Right atrium auricular region (tissue), 2 donors: ENCODE measurements at regions not wholly inside any gene's neighbourhood (a gene's known extent, or its start where the extent isn't known, plus 50 kb on each side); places are given as distances from the start of the nearest gene placed in this dataset.

ENCODE experiments used
- DNase-seq: peaks from one replicate; pipeline ENCODE4 v3.0.0-alpha.2; 2019; ENCODE audit warnings: low spot score
- H3K27ac ChIP-seq, 2 donors: fragments of 200-600 bp; sonication (generic); 1 replicate in 1 of 2; 2 replicates in 1 of 2; pipeline ENCODE4 v1.5.1; 2016 to 2019
- H3K27me3 ChIP-seq, 2 donors: fragments of 200-600 bp; sonication (generic); one replicate each; pipeline versions ENCODE4 v1.5.1 to v1.6.0; 2017 to 2019
- H3K36me3 ChIP-seq: fragments of 200-600 bp; sonication (generic); one replicate; pipeline ENCODE4 v1.5.1; 2016
- H3K4me1 ChIP-seq, 2 donors: fragments of 200-600 bp; sonication (generic); one replicate each; pipeline versions ENCODE4 v1.5.1 to v1.6.0; 2017 to 2019
- H3K4me3 ChIP-seq, 2 donors: fragments of 200-600 bp; sonication (generic); 1 replicate in 1 of 2; 2 replicates in 1 of 2; pipeline ENCODE4 v1.5.1; 2017 to 2019; ENCODE audit warnings: mild to moderate bottlenecking in 1 of 2, moderate library complexity in 1 of 2
- H3K9me3 ChIP-seq, 2 donors: fragments of 200-600 bp; sonication (generic); one replicate each; pipeline ENCODE4 v1.5.1; 2019
- TF ChIP-seq, protein P1 (sequence below), 2 donors: fragments of 200-600 bp; sonication (generic); IDR thresholded peaks; one replicate each; pipeline ENCODE4 v1.5.1; 2019; ENCODE audit warnings: antibody characterized with exemption in 2 of 2

DNA sequence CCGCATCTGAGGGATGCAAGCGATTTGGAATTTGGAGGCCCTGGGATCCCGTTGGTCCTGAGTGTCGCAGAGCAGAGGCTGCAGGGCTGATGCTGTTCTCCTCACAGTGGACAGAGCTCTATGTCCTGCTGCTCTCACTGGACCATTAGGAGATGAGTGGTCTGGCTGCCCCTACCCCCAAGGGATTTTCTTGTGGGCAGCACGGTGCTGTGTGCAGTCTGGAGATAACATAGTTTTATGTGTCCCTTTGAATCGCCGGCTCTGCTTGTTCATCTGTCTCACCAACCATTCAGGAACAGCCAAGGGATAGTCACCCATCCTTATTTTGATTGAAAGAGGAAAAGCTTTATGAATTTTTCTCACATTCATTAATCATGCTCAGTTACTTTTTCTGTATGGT, 49.9 kb downstream of the CHRM3 start:
- Histone ChIP-seq H3K27me3 (no peaks in the 10 kb centered on the region), H3K4me3 (no peak overlapping the region), H3K9me3 (peaks cover 0 to under 1% of the 10 kb centered on the region in 2 donors), H3K4me1 (no peaks in the 10 kb centered on the region), H3K27ac (no peak overlapping the region), H3K36me3 (no peaks in the 10 kb centered on the region)
- no peak for DNase-seq
- TF ChIP-seq, protein P1, sequence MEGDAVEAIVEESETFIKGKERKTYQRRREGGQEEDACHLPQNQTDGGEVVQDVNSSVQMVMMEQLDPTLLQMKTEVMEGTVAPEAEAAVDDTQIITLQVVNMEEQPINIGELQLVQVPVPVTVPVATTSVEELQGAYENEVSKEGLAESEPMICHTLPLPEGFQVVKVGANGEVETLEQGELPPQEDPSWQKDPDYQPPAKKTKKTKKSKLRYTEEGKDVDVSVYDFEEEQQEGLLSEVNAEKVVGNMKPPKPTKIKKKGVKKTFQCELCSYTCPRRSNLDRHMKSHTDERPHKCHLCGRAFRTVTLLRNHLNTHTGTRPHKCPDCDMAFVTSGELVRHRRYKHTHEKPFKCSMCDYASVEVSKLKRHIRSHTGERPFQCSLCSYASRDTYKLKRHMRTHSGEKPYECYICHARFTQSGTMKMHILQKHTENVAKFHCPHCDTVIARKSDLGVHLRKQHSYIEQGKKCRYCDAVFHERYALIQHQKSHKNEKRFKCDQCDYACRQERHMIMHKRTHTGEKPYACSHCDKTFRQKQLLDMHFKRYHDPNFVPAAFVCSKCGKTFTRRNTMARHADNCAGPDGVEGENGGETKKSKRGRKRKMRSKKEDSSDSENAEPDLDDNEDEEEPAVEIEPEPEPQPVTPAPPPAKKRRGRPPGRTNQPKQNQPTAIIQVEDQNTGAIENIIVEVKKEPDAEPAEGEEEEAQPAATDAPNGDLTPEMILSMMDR (IDR thresholded peaks at IDR 0.05): no peak

DNA sequence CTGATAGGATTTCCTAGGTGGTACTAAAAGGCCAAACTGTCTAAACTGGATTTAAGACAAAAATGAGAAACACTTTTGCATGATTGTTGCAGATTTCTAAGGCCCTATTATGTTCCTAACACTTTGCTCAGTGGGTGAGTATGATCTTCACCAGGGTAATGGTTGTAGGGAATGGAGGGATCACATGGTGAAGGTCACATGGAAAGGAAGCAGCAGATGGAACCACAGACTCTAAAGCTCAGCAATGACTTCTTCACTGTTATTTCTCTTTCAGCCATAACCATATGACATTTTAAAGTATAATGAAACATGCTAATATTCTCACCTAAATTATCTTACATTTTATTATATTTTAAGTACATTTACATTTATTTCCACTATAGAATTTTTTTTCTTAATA, 51.5 kb downstream of the CHRM3 start:
- Histone ChIP-seq H3K9me3 (peaks cover 0 to 6% of the 10 kb centered on the region in 2 donors), H3K27ac (no peak overlapping the region), H3K4me1 (no peaks in the 10 kb centered on the region), H3K27me3 (no peaks in the 10 kb centered on the region), H3K4me3 (no peak overlapping the region), H3K36me3 (no peaks in the 10 kb centered on the region)
- DNase-seq: no peak
- TF ChIP-seq, protein P1 (IDR thresholded peaks at IDR 0.05): no peak

DNA sequence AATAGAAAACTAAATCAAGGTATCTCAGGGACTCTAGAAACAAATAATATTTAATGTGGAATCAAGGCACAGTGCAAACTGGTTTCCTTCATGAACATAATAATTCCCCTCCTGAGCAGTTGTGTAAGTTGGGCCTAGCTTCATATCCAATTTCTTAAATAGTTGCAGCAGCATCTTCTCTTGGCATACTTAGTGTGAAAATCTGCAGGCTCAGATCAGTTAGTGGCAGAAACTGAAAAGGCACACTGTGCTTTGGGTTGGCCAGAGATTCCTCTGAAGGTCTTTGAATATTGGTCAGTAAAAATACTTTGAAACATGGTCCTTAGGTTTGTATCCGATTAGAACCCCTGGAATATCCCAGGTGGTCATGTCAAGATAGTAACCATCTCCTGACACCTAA, 52.5 kb downstream of the CHRM3 start:
- DNase-seq: no peak
- peaks cover 0 to 6% of the 10 kb centered on the region in 2 donors for H3K9me3 ChIP-seq
- H3K36me3 ChIP-seq: no peaks in the 10 kb centered on the region
- no peak overlapping the region for H3K27ac ChIP-seq
- H3K4me3 ChIP-seq: no peak overlapping the region
- TF ChIP-seq, protein P1 (IDR thresholded peaks at IDR 0.05): no peak
- no peaks in the 10 kb centered on the region for H3K27me3 ChIP-seq
- H3K4me1 ChIP-seq: no peaks in the 10 kb centered on the region

DNA sequence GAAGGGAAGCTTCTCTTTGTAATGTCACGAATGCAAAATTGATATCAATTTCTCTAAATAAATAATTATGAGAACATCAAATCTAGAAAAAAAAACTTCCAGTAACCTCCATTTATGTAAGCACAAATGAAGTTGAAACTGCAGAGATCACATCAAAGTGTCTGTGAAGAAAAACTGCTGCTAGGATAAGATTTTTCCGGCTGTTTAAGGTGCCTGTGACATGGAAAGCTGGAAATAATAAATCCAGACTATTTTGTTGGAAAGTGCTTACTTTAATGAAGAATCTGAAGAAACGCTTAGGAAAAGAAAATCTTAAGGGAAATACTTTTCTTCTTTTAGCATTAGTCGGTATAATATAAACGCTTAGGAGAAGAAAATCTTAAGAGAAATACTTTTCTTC, 57.0 kb downstream of the CHRM3 start:
- no peaks in the 10 kb centered on the region for H3K36me3 ChIP-seq
- no peaks in the 10 kb centered on the region for H3K4me1 ChIP-seq
- peaks cover 0 to 6% of the 10 kb centered on the region in 2 donors for H3K9me3 ChIP-seq
- no peak overlapping the region for H3K27ac ChIP-seq
- H3K4me3 ChIP-seq: no peak overlapping the region
- TF ChIP-seq, protein P1 (IDR thresholded peaks at IDR 0.05): no peak
- no peak for DNase-seq
- H3K27me3 ChIP-seq: no peaks in the 10 kb centered on the region

DNA sequence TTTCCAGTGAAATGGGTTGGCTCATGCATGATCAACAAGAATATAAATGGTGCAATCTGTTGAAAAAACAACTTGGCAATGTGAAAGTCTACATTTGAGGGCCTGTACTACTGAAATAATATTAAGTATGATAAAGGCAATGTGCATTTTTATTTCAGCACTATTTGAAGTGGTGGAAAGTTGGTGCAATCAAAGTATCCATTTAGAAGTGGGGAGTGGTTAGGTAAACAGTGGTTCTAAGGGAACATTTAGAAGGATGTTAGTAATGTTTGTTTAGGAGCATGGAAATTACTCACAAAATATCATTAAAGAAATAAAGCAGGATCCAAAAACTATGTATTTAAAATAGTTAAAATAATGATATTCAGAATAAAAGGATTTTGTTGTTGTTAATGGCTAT, 60.2 kb downstream of the CHRM3 start:
- Histone ChIP-seq H3K4me1 (no peaks in the 10 kb centered on the region), H3K27ac (no peak overlapping the region), H3K36me3 (no peaks in the 10 kb centered on the region), H3K27me3 (no peaks in the 10 kb centered on the region), H3K9me3 (peaks cover 0 to 3% of the 10 kb centered on the region in 2 donors), H3K4me3 (no peak overlapping the region)
- TF ChIP-seq, protein P1 (IDR thresholded peaks at IDR 0.05): no peak
- no peak for DNase-seq

DNA sequence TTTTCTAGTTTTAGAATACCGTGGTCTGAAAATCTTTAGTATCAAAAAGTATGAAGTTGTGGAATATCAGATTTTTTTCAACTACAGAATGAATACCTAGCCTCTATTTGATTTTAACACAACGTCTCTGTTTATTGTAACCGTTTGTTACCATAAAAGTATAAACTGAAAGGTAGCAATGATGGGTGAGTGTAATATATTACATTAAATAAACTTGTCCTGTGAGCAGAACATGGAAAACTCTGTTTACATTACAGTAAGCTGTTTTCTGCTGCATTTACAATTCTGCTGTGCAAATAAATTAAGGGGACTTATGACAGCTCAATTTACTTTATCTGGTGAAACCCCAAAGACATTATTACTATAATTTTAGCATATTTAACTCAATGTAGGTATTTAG, 62.5 kb downstream of the CHRM3 start:
- Histone ChIP-seq H3K4me3 (no peak overlapping the region), H3K4me1 (no peaks in the 10 kb centered on the region), H3K36me3 (no peaks in the 10 kb centered on the region), H3K9me3 (no peaks in the 10 kb centered on the region), H3K27ac (no peak overlapping the region), H3K27me3 (no peaks in the 10 kb centered on the region)
- no peak for DNase-seq
- TF ChIP-seq, protein P1 (IDR thresholded peaks at IDR 0.05): no peak
